Endothelial cell of umbilical vein (primary cell): ENCODE measurements at regions not wholly inside any gene's neighbourhood (a gene's known extent, or its start where the extent isn't known, plus 50 kb on each side); places are given as distances from the start of the nearest gene placed in this dataset.

ENCODE experiments used
- BruUV-seq: library from RNA; stranded (reverse); fragments of 400-500 nt; replicated peaks from 2 replicates; lab custom pipeline; 2021; lab: Mats Ljungman, UMichigan
- CTCF ChIA-PET: fragments of 300-600, 350-600 bp; sonication (Branson Sonifier 250); formaldehyde crosslinking; loops from one replicate; lab custom pipeline; 2021; ENCODE audit warnings: antibody characterized with exemption, inconsistent platforms; lab: Charles Lee
- POLR2A ChIA-PET: fragments of 300-600, 350-600 bp; sonication (Branson Sonifier 250); formaldehyde crosslinking; loops from one replicate; lab custom pipeline; 2021; ENCODE audit warnings: antibody characterized with exemption, inconsistent platforms; lab: Charles Lee
- DNase-seq: peaks from one replicate; pipeline ENCODE4 v3.0.0-alpha.2; 2011; ENCODE audit warnings: low read depth, low spot score
- FAIRE-seq: peaks from 2 replicates; lab custom pipeline; 2011; peaks lifted over from hg19 to GRCh38; lab: Jason Lieb, UNC
- H2AFZ ChIP-seq: 2 replicates; pipeline ENCODE4 v1.6.0; 2012; ENCODE audit warnings: low read depth, low read length, control low read depth, inconsistent platforms
- H3K27ac ChIP-seq: 2 replicates; pipeline ENCODE4 v1.5.1; 2011; ENCODE audit warnings: low read depth, mild to moderate bottlenecking, control low read depth, low read length, moderate library complexity; ENCODE audit not compliant: insufficient read depth
- H3K27me3 ChIP-seq, 2 experiments: 2 replicates each; pipeline versions ENCODE4 v1.6.0 to v1.6.1; 2011; ENCODE audit warnings: low read length in 2 of 2, mixed read lengths in 1 of 2; ENCODE audit not compliant: control insufficient read depth in 2 of 2, insufficient read depth in 2 of 2
- H3K36me3 ChIP-seq, 2 experiments: 2 replicates in 1 of 2; 3 replicates in 1 of 2; pipeline ENCODE4 v1.5.1; 2011; ENCODE audit warnings: low read length in 2 of 2, mild to moderate bottlenecking in 1 of 2, moderate library complexity in 1 of 2; ENCODE audit not compliant: control insufficient read depth in 2 of 2, insufficient read depth in 2 of 2; ENCODE audit errors: extremely low read depth in 1 of 2
- H3K4me1 ChIP-seq: 3 replicates; pipeline ENCODE4 v1.5.1; 2011; ENCODE audit warnings: mild to moderate bottlenecking, low read length; ENCODE audit not compliant: control insufficient read depth, insufficient read depth; ENCODE audit errors: extremely low read depth
- H3K4me2 ChIP-seq: 2 replicates; pipeline ENCODE4 v1.6.1; 2011; ENCODE audit warnings: low read length, control low read depth, mixed read lengths; ENCODE audit not compliant: insufficient read depth
- H3K4me3 ChIP-seq, 3 experiments: fragments of 200-600 bp in 1 of 3; sonication (generic), shearing (Covaris generic) in 1 of 3; replicated peaks in 1 of 3; 2 replicates each; pipeline ENCODE4 v1.5.1; 2011 to 2016; ENCODE audit warnings: control low read depth in 3 of 3, low read length in 3 of 3, mild to moderate bottlenecking in 2 of 3, inconsistent platforms in 1 of 3, low read depth in 1 of 3, moderate library complexity in 1 of 3; ENCODE audit not compliant: insufficient read depth in 1 of 3
- H3K79me2 ChIP-seq: 2 replicates; pipeline ENCODE4 v1.6.0; 2012; ENCODE audit warnings: low read length, inconsistent platforms; ENCODE audit not compliant: control insufficient read depth, insufficient read depth
- H3K9ac ChIP-seq: replicated peaks from 2 replicates; pipeline ENCODE3; 2011; ENCODE audit warnings: low read length, control low read depth; ENCODE audit not compliant: insufficient read depth; ENCODE audit errors: extremely low read depth
- H3K9me1 ChIP-seq: replicated peaks from 3 replicates; pipeline ENCODE4 v1.6.0; 2011; ENCODE audit warnings: mild to moderate bottlenecking, low read length; ENCODE audit not compliant: control insufficient read depth, insufficient read depth; ENCODE audit errors: extremely low read depth
- H3K9me3 ChIP-seq: replicated peaks from 2 replicates; pipeline ENCODE4 v1.5.1; 2012; ENCODE audit warnings: low read length, inconsistent platforms; ENCODE audit not compliant: control insufficient read depth, insufficient read depth
- H4K20me1 ChIP-seq: replicated peaks from 2 replicates; pipeline ENCODE3; 2011; ENCODE audit warnings: mild to moderate bottlenecking, low read length; ENCODE audit not compliant: control insufficient read depth, insufficient read depth; ENCODE audit errors: extremely low read depth
- CTCF ChIP-seq, 2 donors: IDR thresholded peaks; 1 replicate in 1 of 2; 2 replicates in 1 of 2; pipeline ENCODE4 v1.5.1; 2011; ENCODE audit warnings: low read length in 2 of 2, mild to moderate bottlenecking in 2 of 2, moderate library complexity in 2 of 2, control low read depth in 1 of 2, inconsistent platforms in 1 of 2, low read depth in 1 of 2; ENCODE audit not compliant: insufficient read depth in 1 of 2; ENCODE audit errors: extremely low read depth in 1 of 2
- EZH2 ChIP-seq: IDR thresholded peaks from 2 replicates; pipeline ENCODE4 v1.6.1; 2012; ENCODE audit warnings: borderline replicate concordance, low read depth, mild to moderate bottlenecking, moderate library complexity, low read length, inconsistent platforms; ENCODE audit not compliant: severe bottlenecking
- FOS ChIP-seq: IDR thresholded peaks from 2 replicates; pipeline ENCODE4 v1.6.1; 2011; ENCODE audit warnings: mild to moderate bottlenecking, low read length, moderate library complexity, borderline replicate concordance; ENCODE audit not compliant: insufficient read depth
- GATA2 ChIP-seq: IDR thresholded peaks from 2 replicates; pipeline ENCODE4 v1.7.0; 2011; ENCODE audit warnings: low read depth, mild to moderate bottlenecking, moderate library complexity, mixed read lengths, low read length; ENCODE audit not compliant: insufficient read length, insufficient read depth
- JUN ChIP-seq: IDR thresholded peaks from 2 replicates; pipeline ENCODE4 v1.6.1; 2011; ENCODE audit warnings: borderline replicate concordance, low read depth; ENCODE audit not compliant: insufficient read length, insufficient read depth
- MAX ChIP-seq: IDR thresholded peaks from 2 replicates; pipeline ENCODE4 v1.6.1; 2011; ENCODE audit not compliant: insufficient read depth, insufficient read length
- MYC ChIP-seq: IDR thresholded peaks from one replicate; pipeline ENCODE4 v1.6.1; 2011; ENCODE audit warnings: mild to moderate bottlenecking, low read depth, low read length
- POLR2A ChIP-seq: IDR thresholded peaks from 2 replicates; pipeline ENCODE4 v1.6.1; 2012; ENCODE audit warnings: low read depth, mild to moderate bottlenecking, control low read depth, low read length
- POLR2AphosphoS5 ChIP-seq: IDR thresholded peaks from 2 replicates; pipeline ENCODE4 v1.6.1; 2012; ENCODE audit warnings: low read depth, mild to moderate bottlenecking, control low read depth, low read length, moderate library complexity; ENCODE audit not compliant: insufficient read depth
- dilution Hi-C: fragments of 300-500 bp; cut with MboI; formaldehyde crosslinking; loops from one replicate; pipeline ENCODE4 v1.15.0; 2019; ENCODE audit warnings: low sequenced_read_pairs; ENCODE audit not compliant: extremely low pct_ligation_motif_present
- intact Hi-C: fragments of 100-400 bp; cut with micrococcal nuclease; formaldehyde crosslinking; loops from one replicate; pipeline ENCODE4 v1.10.0; 2022

GRCh38 chr9:24011881-24012280 is 185.8 kb upstream of the ELAVL2 start:
- Histone ChIP-seq H3K4me2 (no peak overlapping the region), H3K4me3 (no peak overlapping the region), H3K79me2 (no peaks in the 10 kb centered on the region), H3K9me3 (no peaks in the 10 kb centered on the region), H3K9ac (no peak overlapping the region), H3K4me1 (no peaks in the 10 kb centered on the region), H2AFZ (no peak overlapping the region), H3K36me3 (no peaks in the 10 kb centered on the region), H3K27ac (no peak overlapping the region), H3K9me1 (no peaks in the 10 kb centered on the region), H3K27me3 (no peaks in the 10 kb centered on the region), H4K20me1 (no peaks in the 10 kb centered on the region)
- ChIA-PET POLR2A (no interaction called here), CTCF (no interaction called here)
- intact Hi-C loops (no loop called here), dilution Hi-C loops (no loop called here)
- TF ChIP-seq GATA2 (no peak), FOS (no peak), MYC (no peak), EZH2 (no peak), MAX (no peak), POLR2A (no peak), JUN (no peak), POLR2AphosphoS5 (no peak), CTCF (IDR thresholded peaks at IDR 0.05; ENCODE audit: extremely low read depth in 1 of 2, insufficient read depth in 1 of 2, low read depth in 1 of 2, low read length in 2 of 2) (no peak)
- no TSS peak for BruUV-seq
- DNase-seq (no peak), FAIRE-seq (no peak)
